Muscle of arm (tissue), 1 donor: ENCODE measurements at regions not wholly inside any gene's neighbourhood (a gene's known extent, or its start where the extent isn't known, plus 50 kb on each side); places are given as distances from the start of the nearest gene placed in this dataset.

Experiments
- DNase-seq: peaks from one replicate; pipeline ENCODE4 v3.0.0-alpha.2; 2013

- no peak for DNase-seq
These were observed 268.7 kb upstream of the SETBP1 start for GRCh38 chr18:44411976-44412375.

GRCh38 chr18:44423814-44424644 is 256.7 kb upstream of the SETBP1 start:
- DNase-seq, result peak; percentile 42

GRCh38 chr18:44424645-44425035 is 256.0 kb upstream of the SETBP1 start:
- DNase-seq, result peak; percentile 8

- no peak for DNase-seq
These were observed 255.5 kb upstream of the SETBP1 start for GRCh38 chr18:44425161-44425560.

GRCh38 chr18:44437603-44438002 is 243.1 kb upstream of the SETBP1 start:
- no peak for DNase-seq

- DNase-seq, result no peak
These were observed 230.5 kb upstream of the SETBP1 start for GRCh38 chr18:44450226-44450625.

GRCh38 chr18:44452346-44452745 is 228.3 kb upstream of the SETBP1 start:
- DNase-seq, result no peak

- DNase-seq, result no peak
These were observed 227.2 kb upstream of the SETBP1 start for GRCh38 chr18:44453505-44453904.

GRCh38 chr18:44458777-44459176 is 221.9 kb upstream of the SETBP1 start:
- DNase-seq, result no peak

- no peak for DNase-seq
These were observed 216.1 kb upstream of the SETBP1 start for GRCh38 chr18:44464398-44465180.

GRCh38 chr18:44465381-44465841 is 215.3 kb upstream of the SETBP1 start:
- DNase-seq, result no peak

- no peak for DNase-seq
These were observed 213.7 kb upstream of the SETBP1 start for GRCh38 chr18:44466997-44467396.

GRCh38 chr18:44467718-44468117 is 213.0 kb upstream of the SETBP1 start:
- DNase-seq, result no peak

GRCh38 chr18:44473394-44474066 is 207.2 kb upstream of the SETBP1 start:
- no peak for DNase-seq

- DNase-seq, result no peak
These were observed 206.6 kb upstream of the SETBP1 start for GRCh38 chr18:44474067-44474411.

GRCh38 chr18:44474591-44474990 is 206.1 kb upstream of the SETBP1 start:
- peak; percentile 26 for DNase-seq

GRCh38 chr18:44482761-44483160 is 197.9 kb upstream of the SETBP1 start:
- DNase-seq, result no peak

GRCh38 chr18:44495151-44495550 is 185.5 kb upstream of the SETBP1 start:
- no peak for DNase-seq

- DNase-seq, result no peak
These were observed 183.4 kb upstream of the SETBP1 start for GRCh38 chr18:44497311-44497710.

- DNase-seq, result no peak
These were observed 182.8 kb upstream of the SETBP1 start for GRCh38 chr18:44497757-44498490.

- DNase-seq, result no peak
These were observed 179.7 kb upstream of the SETBP1 start for GRCh38 chr18:44500808-44501610.
